22Rv1 (cell line): ENCODE measurements at regions not wholly inside any gene's neighbourhood (a gene's known extent, or its start where the extent isn't known, plus 50 kb on each side); places are given as distances from the start of the nearest gene placed in this dataset.

ENCODE experiments used
- ZFX ChIP-seq: fragments of 450-650 bp; IDR thresholded peaks from 2 replicates; pipeline ENCODE4 v1.6.1; 2017; ENCODE audit warnings: antibody characterized with exemption, borderline replicate concordance
- TF ChIP-seq, protein P1 (sequence below): fragments of 450-650 bp; IDR thresholded peaks from 2 replicates; pipeline ENCODE4 v1.5.1; 2017; ENCODE audit warnings: mild to moderate bottlenecking

DNA sequence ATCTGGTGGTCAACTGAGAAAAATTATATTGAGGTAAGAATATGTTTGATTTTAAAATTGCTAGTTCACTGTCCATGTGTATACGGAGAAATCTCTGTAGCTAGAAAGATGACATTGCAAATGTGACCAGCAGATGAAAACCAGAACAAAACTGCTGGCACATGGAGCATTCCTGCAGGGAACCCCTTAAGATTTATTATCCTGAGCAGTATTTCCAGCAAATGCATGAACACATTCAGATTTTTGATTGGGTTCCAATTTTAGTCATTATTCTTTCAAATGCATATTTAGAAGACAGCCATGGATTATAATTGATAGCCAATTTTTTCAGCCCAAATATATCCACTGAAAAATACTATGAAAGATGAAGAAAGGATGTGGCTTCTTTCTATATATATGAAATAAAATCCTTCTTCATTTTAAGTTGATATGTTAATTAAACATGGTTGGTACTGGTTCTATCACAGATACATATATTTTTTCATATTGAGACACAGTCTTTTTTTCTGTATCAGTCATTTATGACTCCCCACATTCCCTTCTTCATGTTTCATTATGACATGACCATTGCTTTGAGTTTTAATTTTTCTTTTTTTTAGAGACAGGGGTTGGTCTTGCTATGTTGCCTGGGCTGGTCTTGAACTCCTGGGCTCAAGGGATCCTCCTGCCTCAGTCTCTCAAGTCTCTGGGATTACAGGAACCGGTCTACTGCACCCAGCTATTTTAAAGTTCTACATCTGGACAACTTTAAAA is 376.5 kb downstream of the KLF12 start:
- TF ChIP-seq, protein P1, sequence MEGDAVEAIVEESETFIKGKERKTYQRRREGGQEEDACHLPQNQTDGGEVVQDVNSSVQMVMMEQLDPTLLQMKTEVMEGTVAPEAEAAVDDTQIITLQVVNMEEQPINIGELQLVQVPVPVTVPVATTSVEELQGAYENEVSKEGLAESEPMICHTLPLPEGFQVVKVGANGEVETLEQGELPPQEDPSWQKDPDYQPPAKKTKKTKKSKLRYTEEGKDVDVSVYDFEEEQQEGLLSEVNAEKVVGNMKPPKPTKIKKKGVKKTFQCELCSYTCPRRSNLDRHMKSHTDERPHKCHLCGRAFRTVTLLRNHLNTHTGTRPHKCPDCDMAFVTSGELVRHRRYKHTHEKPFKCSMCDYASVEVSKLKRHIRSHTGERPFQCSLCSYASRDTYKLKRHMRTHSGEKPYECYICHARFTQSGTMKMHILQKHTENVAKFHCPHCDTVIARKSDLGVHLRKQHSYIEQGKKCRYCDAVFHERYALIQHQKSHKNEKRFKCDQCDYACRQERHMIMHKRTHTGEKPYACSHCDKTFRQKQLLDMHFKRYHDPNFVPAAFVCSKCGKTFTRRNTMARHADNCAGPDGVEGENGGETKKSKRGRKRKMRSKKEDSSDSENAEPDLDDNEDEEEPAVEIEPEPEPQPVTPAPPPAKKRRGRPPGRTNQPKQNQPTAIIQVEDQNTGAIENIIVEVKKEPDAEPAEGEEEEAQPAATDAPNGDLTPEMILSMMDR: no peak
- no peak for TF ChIP-seq ZFX
